Left ventricle myocardium inferior (tissue), 1 donor: ENCODE measurements at regions not wholly inside any gene's neighbourhood (a gene's known extent, or its start where the extent isn't known, plus 50 kb on each side); places are given as distances from the start of the nearest gene placed in this dataset.

Source experiments
- DNase-seq: peaks from one replicate; pipeline ENCODE4 v3.0.0-alpha.2; 2020
- H3K27ac ChIP-seq: fragments of 200-600 bp; replicated peaks from 2 replicates; pipeline ENCODE4 v1.8.0; 2021
- H3K27me3 ChIP-seq: fragments of 200-600 bp; 2 replicates; pipeline ENCODE4 v1.8.0; 2021; ENCODE audit warnings: low read depth
- H3K36me3 ChIP-seq: fragments of 200-600 bp; 2 replicates; pipeline ENCODE4 v1.8.0; 2021
- H3K4me1 ChIP-seq: fragments of 200-600 bp; 2 replicates; pipeline ENCODE4 v1.8.0; 2021
- H3K4me3 ChIP-seq: fragments of 200-600 bp; 2 replicates; pipeline ENCODE4 v1.8.0; 2021; ENCODE audit warnings: mild to moderate bottlenecking, moderate library complexity
- H3K9me3 ChIP-seq: fragments of 200-600 bp; replicated peaks from 2 replicates; pipeline ENCODE4 v1.8.0; 2021
- intact Hi-C: fragments of 100-400 bp; cut with micrococcal nuclease; formaldehyde crosslinking; loops from one replicate; pipeline ENCODE4 v1.11.0; 2022
- TF ChIP-seq, protein P1 (sequence below): fragments of 200-600 bp; IDR thresholded peaks from 2 replicates; pipeline ENCODE4 v1.8.0; 2021; ENCODE audit warnings: antibody characterized with exemption, mild to moderate bottlenecking, borderline replicate concordance
- donor health status: DM: no; HTN: yes; CAD: no; lungs with severe emphysema.

DNA sequence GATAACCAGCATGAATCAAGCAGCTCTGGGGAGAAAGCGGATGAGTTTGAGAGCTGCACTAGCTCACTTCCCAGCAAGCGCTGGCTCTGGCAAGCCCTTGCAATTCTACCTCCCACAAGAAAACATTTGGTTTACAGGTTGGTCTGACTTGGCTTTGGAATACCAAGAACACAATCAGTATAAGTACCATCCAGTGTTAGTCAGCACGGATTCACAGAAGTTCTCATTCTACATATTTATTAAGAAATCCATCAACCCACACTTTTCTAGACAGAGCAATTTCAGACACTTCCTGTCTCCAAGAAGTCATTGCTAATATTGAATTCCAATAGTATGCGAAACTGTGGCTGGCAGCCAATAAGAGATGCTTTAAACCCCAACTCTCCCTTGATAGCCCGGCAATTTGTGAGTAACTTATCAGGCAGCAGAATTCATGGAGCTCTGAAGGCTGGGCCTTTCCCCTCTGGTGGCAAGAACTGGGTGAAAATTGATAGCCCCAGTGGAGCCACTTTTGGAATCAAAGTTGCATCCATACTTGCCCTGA is 59.4 kb upstream of the WASF3 start:
- TF ChIP-seq, protein P1, sequence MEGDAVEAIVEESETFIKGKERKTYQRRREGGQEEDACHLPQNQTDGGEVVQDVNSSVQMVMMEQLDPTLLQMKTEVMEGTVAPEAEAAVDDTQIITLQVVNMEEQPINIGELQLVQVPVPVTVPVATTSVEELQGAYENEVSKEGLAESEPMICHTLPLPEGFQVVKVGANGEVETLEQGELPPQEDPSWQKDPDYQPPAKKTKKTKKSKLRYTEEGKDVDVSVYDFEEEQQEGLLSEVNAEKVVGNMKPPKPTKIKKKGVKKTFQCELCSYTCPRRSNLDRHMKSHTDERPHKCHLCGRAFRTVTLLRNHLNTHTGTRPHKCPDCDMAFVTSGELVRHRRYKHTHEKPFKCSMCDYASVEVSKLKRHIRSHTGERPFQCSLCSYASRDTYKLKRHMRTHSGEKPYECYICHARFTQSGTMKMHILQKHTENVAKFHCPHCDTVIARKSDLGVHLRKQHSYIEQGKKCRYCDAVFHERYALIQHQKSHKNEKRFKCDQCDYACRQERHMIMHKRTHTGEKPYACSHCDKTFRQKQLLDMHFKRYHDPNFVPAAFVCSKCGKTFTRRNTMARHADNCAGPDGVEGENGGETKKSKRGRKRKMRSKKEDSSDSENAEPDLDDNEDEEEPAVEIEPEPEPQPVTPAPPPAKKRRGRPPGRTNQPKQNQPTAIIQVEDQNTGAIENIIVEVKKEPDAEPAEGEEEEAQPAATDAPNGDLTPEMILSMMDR: no peak
- peaks cover 43% of the 10 kb centered on the region for H3K27me3 ChIP-seq
- peak overlapping the region; percentile 31 for H3K27ac ChIP-seq
- DNase-seq: no peak
- no peaks in the 10 kb centered on the region for H3K9me3 ChIP-seq
- no peak overlapping the region for H3K4me3 ChIP-seq
- intact Hi-C loops: loop anchor here (10.0 kb wide), 1 partner anchor 313 kb away; no protein-coding TSS in a partner anchor
- peaks cover 8% of the 10 kb centered on the region for H3K4me1 ChIP-seq
- H3K36me3 ChIP-seq: no peaks in the 10 kb centered on the region

DNA sequence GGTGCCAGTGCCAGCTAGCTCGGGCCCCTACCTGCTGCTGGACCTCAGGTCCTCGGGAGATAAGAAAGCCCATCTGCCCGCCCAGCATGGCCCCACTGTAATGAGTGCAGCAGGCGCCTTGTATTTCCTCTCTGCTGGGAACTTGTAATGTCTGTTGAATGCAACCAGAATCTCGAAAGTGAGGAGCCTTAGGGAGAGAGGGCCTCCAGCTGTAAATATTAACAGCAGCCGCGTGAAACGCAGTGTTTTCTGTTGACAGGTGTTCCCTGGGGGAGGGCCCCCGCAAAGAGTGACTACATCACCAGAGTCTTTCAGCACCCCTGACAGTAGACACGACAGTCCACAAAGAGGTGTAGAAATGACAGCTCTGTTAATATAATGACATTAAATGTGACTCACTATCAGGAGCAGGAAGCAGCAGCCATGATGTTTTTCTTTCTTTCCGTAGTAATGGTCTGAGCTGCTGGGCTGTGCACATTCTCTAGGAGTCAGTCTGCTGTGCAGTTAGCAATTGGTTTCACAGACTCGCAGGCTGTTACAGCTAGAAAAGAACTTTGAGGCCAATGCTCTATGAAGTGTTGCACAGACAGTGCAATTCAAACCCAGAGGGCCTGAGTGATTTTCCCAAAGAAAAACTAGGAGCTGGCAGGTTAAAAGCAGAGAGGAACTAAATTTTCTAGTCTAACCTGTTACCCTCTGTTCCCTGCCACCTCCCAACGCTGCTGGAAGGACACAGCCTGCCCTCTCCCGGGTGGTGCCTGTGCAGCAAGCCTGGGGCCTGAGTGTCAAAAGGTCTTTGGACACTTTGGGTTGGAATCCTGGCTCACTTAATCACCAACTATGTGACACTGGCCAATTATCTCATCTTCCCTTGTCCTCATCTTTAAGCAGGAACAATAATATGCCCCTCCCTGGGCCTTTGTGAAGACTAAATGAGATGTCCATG is 58.6 kb upstream of the WASF3 start:
- intact Hi-C loops: loop anchor here (10.0 kb wide), 1 partner anchor 314 kb away; no protein-coding TSS in a partner anchor

DNA sequence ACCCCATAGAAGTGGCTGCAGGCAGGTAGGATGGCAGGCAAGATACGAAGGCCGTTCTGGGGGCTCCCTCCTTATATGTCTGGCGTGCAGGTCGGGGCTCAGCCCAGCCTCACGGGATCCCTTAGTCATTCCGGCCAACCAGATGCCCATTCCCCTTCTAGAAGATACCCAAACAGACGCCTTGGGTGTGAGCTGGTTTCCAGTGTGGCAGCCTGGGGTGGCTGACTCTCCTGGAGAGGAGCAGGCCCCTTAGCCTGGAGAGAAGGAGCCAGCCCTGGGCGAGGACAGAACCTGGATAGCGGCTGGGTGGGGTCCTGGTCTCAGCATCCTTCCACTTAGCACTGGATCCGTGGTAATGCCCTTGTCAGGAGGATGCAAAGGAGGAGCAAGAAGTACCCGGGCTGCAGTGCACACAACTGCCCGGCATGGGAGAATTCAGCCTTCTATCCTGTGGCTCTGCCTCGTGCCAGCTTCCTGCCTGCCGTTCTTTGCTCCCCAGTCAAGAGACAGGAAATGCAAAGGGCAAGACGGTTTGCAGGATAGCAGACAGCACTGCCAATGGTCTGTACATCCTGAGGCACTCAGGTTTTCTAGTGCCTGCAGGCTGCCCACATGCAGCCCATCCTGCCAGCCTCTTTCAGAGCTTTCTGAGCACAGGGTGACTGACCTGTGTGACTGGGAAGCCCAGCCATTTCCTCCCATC is 56.7 kb upstream of the WASF3 start:
- intact Hi-C loops: no loop called here
- Histone ChIP-seq H3K4me1 (peaks cover 8% of the 10 kb centered on the region), H3K27me3 (peaks cover 44% of the 10 kb centered on the region), H3K27ac (no peak overlapping the region), H3K4me3 (no peak overlapping the region), H3K9me3 (no peaks in the 10 kb centered on the region), H3K36me3 (no peaks in the 10 kb centered on the region)
- TF ChIP-seq, protein P1: no peak
- no peak for DNase-seq

More for the DNA sequence above, 58.6 kb upstream of the WASF3 start:
- Histone ChIP-seq H3K27ac (peak overlapping the region; percentile 31), H3K36me3 (no peaks in the 10 kb centered on the region), H3K27me3 (peaks cover 47% of the 10 kb centered on the region), H3K4me1 (peaks cover 8% of the 10 kb centered on the region), H3K4me3 (no peak overlapping the region), H3K9me3 (no peaks in the 10 kb centered on the region)
- TF ChIP-seq, protein P1: no peak
- DNase-seq: no peak

DNA sequence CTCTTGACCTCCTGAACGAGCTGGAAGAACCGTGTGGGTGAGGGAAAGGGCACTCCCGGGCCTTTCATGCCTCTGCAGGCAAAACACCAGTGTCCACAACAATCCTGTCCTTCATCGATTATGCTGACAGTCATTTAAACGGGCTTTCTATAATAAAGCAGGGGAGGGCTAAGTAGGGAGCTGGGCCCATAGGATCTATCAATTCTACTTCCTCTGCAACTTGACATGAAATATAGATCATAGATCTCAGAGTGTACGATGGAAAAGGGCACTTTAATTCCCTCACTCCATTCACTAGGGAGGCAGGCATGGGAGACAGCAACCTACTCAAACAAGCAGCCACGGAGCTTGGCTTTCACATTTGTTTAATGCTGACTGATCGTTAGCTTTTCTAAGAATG is 55.8 kb upstream of the WASF3 start:
- no peak overlapping the region for H3K4me3 ChIP-seq
- TF ChIP-seq, protein P1: no peak
- no peak overlapping the region for H3K27ac ChIP-seq
- peaks cover 4% of the 10 kb centered on the region for H3K4me1 ChIP-seq
- intact Hi-C loops: no loop called here
- no peaks in the 10 kb centered on the region for H3K9me3 ChIP-seq
- H3K27me3 ChIP-seq: peaks cover 52% of the 10 kb centered on the region
- DNase-seq: no peak
- no peaks in the 10 kb centered on the region for H3K36me3 ChIP-seq

DNA sequence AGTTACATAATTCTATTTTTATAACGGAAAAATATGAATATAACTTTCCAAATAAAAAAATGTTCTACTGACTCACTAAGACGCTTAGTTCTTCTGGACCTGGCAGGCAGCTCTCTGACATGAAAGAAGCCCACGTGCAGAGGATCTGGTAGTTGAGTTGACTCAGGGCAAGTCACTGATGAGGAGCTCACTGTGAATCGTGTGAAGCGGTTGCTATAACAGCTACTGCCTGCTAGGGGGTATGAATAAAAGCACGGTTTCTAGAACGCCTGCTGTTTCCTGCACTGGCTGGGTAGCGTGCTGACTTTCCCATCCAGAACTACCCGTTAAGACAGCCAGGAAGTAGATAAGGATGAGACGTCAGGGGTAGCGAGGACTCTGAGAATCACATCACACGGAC is 54.7 kb upstream of the WASF3 start:
- intact Hi-C loops: no loop called here
- DNase-seq: no peak

More for the DNA sequence above, 54.7 kb upstream of the WASF3 start:
- Histone ChIP-seq H3K36me3 (no peaks in the 10 kb centered on the region), H3K4me1 (no peaks in the 10 kb centered on the region), H3K27me3 (peaks cover 54% of the 10 kb centered on the region), H3K4me3 (no peak overlapping the region), H3K27ac (no peak overlapping the region), H3K9me3 (no peaks in the 10 kb centered on the region)
- TF ChIP-seq, protein P1: peak; percentile 12
